Fibroblast of skin of right biceps (primary cell): ENCODE measurements at regions not wholly inside any gene's neighbourhood (a gene's known extent, or its start where the extent isn't known, plus 50 kb on each side); places are given as distances from the start of the nearest gene placed in this dataset.
"Not testable (repeated sequence)": the region's sequence is repeated elsewhere in the genome, so short reads cannot be mapped to it uniquely, and the experiment has no call there.

Source experiments
- DNase-seq: peaks from one replicate; pipeline ENCODE4 v3.0.0-alpha.2; 2013

DNA sequence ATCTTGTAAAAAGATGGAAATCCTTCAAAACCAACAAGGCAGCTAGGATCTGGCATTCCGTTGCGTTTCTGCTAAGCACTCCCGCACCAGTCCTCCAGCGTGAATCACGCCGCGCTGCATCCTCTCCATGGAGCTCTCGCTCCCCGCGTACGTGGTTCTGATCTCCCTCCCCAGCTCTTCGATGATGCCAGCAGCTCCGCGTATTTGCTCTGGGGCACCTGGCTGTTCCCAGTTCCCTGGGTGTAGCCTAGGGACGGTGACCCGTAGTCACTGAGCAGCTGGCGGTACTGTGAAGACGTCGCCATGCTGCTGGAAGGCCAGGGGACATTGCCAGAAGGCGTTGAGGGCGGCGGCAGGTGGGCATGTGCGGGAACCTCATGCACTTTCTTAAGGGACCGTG, 407.5 kb downstream of the RNF144A start:
- DNase-seq, result no peak

DNA sequence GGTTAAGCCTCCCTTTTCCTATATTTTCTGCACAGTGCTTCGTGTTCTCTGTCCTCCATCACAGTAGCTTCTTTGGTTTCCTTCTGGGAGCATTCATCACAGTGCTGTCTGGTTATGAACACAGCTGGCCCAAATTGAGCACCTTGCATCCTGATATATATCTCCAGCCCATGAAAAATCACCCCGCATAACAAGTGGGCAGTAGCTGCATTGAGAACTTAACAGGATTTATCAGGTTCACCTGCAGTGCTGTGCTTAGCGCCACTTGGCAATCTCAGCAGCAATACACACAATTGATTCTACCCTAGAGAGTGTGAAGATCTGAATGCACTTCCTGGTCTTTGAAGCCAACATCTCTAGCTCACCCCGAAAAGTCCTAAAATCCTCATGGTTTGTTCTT, 408.0 kb downstream of the RNF144A start:
- no peak for DNase-seq

DNA sequence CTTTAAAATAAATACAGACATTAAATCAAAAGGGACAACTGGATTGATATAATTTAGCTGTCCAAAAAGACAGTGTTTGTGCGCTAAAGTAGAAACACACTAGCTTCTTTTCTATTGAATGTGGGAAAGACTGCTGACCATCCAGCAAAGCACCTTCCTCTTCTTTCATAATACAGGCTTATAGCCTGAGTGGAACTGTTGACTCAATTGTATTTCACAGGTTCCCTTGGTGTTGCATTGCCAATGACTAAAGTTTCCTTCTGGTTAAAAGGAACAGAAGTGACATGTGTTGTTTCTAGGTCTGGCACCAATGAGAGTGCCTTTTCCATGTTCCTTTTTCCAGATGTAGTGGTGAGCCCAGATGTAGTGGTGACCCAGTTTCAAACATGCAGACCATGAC, 412.3 kb downstream of the RNF144A start:
- no peak for DNase-seq

DNA sequence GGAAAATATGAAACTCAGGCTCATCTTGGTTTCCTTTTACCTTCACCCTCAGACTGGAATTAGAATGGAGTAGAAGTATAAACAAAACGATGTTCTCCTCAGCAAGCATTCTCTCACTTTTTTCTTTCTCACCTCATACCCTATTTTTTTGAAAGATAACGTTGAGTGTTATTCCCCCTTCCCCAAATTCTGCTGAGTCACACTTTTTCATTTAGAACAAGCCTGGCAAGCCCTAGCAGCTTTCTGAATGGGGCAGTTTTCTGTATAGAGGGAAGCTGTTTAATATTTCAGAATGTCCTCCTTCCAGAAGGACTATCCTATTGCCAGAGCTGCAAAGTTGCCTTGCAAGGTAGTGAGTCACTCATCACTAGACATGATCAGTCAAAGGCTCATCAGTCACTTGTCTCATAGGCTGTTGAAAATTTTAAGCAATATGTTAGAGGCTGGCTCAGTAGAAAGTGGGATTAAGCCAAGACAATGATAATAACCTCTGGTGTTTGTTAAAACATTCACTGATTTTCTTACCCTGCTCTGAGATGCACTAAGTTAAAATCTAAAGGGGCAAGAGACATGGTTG, 416.1 kb downstream of the RNF144A start:
- no peak for DNase-seq

DNA sequence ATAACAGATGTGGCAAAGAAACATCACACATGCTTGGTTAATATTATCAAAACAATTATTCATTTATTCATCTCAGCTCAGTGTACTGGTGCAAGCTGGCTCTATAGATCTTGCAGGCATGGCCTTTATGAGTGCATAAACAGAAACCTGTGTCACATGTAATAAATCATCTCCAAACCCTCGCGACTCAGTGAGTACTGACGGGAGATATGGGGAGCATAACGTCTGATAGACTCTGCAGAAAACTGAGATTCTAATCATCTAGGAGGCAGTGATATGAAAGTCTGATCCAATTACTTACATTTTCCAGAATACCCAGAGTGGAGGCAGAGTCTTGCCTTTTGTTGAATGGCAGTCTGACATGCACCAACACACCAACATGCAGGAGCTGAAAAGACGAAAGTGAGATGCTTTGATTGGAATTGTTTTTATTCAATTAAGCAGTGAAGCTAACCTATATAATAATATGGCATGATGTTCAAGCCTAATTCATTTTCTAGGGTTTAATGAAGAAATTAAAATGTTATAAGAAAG, 416.8 kb downstream of the RNF144A start:
- DNase-seq, result no peak

DNA sequence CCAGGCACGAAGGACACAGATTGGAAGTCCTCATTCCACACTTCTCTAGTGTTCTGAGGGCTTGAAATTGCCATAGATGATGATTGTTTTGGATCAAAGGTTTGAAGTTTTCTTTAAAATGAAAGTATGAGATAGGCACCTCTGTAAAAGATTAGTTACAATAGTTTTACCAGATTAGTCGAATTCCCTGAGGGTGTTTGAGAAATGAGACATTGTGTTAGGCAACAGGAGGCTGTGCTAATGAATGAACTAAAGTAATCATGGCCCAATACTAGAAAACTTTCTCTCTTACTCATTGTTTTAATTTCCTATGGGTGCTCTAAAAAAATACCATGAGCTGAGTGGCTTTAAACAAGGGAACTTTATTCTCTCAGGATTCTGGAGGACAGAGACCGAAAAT, 421.7 kb downstream of the RNF144A start:
- DNase-seq, result no peak

DNA sequence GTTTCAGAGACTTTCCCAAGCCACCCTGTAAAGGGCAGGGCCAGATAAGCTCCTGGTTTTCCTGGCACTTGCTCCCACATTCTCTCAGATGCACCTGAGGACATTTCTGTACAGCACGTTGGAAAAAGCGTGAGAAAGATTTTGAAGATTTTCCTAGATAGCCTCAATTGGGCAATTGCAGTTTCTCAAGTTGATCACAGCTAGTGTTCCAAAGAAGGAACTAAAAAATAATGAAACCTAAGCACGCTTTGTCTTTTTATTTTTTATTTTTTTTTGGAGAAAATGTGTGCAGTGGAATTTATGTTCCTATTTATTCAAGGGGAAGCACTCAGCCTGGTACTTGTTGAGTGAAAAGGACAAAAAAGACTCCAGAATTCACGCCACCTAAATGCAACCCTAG, 429.1 kb downstream of the RNF144A start:
- DNase-seq, result no peak

DNA sequence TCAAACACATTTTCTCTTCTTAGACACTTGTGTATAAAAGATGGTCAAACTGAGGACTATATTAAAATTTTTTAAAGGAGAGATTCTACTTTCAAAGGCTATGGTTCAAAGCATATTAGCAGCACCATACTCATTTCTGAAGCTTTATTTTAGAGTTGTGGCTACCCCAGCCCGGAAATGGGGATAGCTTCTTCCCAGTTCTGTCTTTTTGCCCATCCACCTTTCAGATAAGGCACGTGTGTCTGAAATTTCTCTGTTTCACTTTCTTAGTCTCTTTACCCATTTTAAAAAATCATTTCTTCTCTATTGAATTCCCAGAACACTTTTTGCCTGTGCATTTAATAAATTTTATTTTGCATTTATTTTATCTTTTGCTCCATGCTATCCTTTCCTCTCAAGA, 431.5 kb downstream of the RNF144A start:
- DNase-seq, result no peak

DNA sequence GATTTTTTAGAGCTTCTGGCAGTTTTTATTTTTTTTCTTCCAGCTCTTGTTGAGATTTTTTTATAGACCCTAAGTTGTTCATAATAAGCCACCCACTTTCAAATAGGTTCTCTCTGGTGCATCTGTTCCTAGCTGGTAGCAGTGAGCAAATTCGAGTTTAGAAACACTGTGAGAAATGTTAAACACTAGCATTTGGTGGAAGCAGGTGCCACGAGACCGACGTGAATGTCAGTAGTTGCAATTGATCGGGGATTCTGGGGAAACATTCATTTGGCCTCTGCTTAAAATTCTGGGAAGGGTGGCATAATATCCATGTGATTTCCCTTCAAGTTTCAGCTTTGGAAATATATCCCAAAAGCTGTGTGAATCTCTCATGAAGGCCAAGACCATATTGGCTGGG, 435.0 kb downstream of the RNF144A start:
- no peak for DNase-seq

DNA sequence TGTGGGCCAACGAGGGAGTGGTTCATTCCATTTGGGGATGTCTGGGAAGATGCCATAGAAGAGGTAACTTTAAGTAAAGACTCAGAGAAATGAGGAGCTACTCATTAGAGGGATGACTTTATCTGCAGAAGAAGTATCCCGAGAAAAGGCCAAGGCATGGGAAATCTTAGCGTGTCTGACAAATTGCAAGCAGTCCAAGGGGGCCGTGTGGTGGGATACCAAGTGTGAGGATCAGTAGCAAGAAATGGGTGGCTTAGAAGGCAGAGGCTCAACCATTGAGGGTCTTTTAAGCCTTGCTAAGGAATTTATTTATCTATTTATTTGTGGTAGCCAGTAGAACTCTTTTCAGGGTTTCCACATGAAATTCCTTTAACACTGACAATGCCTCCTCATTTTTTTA, 436.4 kb downstream of the RNF144A start:
- DNase-seq, result no peak

DNA sequence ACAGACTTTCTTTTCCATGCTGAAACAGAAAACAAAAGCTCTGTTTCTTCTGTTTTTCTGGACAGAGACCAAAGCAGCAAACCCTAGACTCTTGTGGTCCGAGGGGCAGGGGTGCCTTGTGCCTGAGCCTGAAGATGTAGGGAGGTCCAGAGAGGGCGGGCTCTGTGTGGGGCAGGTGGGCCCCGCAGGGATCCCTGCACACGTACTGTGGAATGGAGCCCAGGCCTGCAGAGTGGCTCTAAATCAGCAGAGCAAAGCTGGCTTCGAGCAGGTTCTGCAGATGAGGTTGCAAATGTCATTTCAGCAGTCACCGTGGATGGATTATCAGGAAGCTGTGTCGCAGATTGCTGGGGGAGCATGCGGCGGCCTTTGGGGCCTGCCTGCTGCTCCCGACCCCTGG, 438.6 kb downstream of the RNF144A start:
- DNase-seq, result no peak

DNA sequence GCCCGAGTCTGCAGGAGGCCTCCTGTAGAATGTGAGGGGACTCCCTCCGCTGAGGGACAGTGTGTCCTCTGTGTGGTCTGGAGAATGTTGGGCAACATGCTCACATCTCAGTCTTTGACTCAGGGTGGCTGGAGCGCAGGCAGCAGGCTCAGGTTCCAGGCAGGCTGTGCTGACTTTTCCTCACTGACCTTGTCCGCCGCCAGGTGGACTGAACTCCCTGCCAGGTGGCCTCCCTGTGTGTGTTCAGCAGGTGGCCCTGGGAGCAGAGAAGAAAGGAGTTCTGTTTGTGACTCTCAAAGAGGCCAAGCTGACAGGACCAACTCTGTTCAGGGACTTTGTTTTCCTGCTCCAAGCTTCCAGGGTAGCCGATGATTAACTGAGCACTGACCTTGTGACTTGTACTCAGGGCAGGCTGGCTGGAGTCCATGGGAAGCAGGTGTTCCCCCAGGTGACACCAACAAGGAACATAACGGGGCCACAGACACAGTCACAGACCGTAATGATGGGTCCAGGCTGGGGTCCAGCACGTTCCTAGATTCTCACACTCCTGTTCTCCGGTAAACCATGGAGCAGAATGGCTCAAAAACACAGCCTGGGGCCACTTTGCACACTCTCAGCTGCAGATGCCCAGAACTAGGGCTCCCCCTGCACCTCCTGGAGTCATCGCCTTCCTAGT, 439.8 kb downstream of the RNF144A start:
- no peak for DNase-seq

DNA sequence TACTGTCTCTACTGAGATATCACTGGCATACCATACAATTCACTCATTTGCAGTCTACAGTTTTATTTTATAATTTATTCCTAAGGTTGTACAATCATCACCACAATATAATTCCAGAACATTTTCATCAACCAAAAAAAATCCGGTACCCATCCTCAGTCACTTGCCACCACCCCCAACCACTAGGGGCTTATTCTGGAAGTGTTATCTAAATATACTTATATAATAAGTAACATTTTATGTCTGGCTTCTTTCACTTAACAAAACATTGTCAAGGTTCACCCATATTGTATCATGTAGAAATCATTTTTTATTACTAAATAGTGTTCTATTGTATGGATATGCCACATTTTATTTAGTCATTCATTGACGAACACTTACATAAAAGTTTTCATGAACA, 440.8 kb downstream of the RNF144A start:
- no peak for DNase-seq

DNA sequence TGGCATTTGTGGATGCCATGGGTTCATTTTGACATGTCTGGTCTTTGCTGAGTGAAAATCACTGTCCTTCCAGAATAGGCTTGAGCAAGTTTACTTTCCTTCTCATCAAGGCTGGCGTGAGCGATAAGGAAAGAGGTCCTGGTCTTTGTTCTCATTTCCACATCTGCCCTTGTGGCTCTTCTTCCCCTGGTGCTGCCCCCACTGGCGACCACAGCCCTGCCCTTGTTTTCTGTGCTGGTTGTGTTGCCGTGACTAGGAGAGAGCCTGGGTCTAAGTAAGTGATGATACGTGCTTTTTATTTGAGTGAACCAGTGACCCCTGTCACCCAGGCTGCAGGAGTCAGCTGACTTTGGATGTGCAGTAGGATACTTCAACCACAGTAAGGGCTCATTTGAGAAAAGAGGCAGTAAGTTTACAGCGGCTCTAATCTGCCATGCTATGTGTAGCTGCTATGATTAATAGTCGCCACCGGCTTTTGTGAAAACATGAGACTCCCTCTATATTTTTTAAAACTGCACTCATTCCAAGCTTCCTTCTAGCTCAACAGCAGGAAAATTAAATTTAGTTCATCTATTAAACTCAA, 441.7 kb downstream of the RNF144A start:
- no peak for DNase-seq

DNA sequence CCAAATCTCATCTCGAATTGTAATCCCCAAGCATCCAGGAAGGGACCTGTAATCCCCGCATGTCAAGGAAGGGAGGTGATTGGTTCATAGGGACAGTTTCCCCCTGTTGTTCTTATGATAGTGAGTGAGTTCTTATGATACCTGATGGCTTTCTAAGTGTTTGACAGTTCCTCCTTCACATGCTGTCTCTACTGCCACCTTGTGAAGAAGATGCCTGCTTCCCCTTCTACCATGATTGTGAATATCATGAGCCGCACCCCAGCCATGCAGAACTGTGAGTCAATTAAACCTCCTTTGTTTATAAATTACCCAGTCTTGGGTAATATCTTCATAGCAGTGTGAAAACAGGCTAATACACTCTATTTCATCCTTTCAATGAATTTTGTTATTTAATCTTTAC, 446.7 kb downstream of the RNF144A start:
- peak; percentile 3 for DNase-seq

DNA sequence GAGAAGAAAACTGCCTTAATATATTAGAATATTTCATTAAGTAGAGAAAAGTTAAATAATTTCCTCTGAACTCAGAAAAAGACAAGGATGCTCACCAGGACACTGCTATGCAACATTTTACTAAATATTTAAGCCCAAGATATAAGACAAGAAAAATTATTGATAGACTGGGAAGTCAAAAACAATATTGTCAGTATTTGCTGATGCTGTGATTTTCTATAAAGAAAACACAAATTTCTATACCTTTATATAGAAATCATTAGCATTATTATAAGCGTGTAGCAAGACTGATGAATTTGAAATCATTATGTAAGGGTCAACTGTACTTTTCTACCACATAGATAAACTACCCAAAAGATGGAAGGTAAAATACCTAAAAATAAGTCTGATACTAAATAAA, 451.0 kb downstream of the RNF144A start:
- no peak for DNase-seq

DNA sequence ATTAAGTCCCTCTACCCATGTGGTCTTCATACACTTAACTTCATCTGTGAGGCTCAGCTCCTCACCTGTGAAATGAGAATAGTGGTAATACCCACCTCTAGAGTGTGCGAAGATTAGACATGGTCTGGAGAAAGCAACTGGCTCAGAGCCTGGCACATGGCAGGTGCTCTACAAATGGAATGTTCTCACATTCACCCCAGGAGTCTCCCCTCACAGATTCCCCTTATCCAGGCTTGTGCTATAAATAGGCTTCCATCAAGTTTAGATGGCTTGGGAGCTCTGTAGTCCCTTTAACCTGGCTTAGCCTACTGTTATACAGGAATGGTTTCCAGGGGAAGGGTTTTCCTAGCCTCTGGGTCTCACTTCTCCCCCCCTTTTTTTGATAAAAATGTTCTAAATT, 455.9 kb downstream of the RNF144A start:
- no peak for DNase-seq

DNA sequence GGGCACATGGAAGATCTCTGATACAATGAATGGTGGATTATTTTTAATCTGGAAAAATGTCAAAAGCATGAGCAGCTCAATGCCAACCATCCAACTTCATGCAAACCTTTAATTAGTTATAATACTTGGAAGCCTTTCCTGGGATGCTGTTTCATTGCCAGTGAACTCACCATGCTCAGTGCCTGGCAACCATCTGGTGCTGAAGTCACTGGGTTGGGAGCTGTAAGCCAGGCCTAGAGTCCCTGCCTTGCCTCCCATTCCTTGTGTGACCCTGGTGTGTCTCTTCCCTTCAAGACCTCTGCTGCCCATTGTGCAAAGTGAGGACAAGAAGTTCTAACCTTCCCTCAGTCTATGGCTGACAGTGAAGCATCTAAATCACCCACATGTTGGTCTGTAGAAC, 458.7 kb downstream of the RNF144A start:
- no peak for DNase-seq

DNA sequence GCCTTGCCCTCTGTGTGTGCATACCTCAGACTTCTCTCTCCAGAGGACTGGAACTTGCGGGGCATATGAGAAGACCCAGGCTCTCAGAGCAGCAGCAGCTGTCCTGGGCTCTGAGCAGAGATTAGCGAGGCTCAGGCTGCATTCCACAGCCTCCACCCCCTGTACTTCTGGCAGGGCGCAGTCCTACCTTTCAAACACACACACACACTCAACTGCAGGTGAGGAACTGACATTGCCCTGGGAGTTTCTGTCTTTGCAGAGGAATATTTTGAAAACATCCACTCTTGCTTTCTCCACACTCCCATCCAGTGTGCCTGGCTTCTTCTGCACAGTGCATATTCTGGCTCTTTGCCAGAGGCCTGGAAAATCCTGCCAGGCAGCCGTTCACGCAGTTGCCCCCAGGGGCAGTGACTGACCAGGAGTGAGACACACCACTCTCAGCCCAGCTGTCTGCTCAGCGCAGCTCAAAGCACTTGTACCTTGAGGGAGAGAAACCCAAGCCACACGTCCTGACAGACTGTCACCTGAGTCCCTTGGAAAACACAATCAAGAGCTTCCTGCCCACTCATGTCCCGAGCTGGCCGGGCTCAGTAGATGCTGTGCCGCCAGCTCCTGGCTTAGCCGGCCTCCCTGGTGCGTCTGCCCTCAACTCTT, 460.8 kb downstream of the RNF144A start:
- DNase-seq, result peak; percentile 4

DNA sequence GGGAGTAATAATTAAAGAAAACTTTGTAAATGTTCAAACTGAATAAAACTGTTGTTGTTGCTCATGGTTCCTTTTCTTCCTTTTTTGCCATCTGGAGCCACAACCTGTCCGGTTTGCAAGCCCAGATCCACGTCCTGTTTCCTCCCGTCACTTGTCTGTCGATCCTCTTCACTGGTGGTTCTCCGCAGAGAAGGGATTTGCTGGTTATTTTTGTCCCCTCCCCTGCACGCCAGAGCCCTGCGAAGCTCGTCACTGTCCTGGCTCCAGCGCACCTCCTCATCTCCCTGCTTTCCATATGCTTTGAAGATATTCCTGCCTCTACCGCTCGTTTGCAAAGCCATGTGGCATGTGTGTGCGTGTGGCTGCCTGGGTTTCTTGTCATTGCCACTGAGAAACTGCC, 461.4 kb downstream of the RNF144A start:
- no peak for DNase-seq

DNA sequence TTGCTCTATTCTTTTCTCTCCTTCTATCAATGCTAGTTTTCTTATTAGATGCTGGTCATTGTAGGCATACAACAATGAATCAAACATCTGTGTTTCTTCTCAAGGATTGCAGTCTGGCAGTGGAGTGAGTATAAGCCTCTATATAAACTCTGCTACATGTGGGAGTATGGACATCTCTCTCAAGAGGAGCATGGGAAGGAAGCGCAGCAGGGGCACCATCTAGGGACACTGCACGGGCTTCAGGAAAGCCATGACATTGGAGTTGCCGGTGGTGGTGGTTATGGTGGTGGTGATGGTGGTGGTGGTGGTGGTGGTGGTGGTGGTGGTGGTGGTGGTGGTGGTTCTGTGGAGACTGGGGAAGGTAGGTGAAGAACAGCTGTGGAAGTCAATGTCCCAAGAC, 462.6 kb downstream of the RNF144A start:
- DNase-seq, result no peak

DNA sequence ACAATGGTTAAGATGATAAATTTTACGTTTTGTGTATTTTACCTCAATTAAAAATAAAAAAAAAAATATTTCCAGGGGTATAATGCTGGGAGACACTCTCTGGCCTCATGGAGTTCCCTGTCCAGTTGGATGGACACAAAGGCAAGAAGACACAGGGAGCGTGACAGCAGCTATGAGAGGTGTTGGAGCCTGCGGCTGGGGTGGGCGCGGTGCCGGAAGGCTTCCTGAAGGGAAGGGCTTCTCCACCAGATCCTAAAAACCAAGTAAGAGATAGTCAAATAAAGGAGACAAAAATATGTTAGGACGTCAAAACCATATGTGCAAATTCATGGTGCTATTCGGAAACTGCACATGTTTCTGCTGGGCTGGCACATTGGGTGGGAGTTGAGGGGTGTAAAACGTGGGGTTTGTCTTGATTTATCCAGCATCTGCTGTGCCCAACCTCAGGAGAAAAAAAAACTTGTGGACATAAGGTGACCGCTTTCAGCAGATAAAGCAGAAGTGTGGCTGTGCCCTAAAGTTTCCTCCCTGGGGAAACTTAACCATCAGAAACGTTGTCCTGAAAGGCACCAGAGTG, 467.6 kb downstream of the RNF144A start:
- no peak for DNase-seq

DNA sequence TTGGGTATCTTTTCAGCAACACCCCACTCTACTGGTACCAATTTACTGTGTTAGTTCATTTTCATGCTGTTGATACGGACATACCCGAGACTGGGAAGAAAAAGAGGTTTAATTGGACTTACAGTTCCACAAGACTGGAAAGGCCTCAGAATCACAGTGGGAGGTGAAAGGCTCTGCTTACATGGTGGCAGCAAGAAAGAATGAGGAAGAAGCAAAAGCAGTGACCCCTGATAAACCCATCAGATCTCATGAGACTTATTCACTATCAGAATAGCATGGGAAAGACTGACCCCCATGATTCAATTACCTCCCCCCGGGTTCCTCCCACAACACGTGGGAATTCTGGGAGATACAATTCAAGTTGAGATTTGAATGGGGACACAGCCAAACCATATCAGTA, 473.1 kb downstream of the RNF144A start:
- DNase-seq, result not testable (repeated sequence)
